ENCODE measurements at regions not wholly inside any gene's neighbourhood (a gene's known extent, or its start where the extent isn't known, plus 50 kb on each side); places are given as distances from the start of the nearest gene placed in this dataset.

DNA sequence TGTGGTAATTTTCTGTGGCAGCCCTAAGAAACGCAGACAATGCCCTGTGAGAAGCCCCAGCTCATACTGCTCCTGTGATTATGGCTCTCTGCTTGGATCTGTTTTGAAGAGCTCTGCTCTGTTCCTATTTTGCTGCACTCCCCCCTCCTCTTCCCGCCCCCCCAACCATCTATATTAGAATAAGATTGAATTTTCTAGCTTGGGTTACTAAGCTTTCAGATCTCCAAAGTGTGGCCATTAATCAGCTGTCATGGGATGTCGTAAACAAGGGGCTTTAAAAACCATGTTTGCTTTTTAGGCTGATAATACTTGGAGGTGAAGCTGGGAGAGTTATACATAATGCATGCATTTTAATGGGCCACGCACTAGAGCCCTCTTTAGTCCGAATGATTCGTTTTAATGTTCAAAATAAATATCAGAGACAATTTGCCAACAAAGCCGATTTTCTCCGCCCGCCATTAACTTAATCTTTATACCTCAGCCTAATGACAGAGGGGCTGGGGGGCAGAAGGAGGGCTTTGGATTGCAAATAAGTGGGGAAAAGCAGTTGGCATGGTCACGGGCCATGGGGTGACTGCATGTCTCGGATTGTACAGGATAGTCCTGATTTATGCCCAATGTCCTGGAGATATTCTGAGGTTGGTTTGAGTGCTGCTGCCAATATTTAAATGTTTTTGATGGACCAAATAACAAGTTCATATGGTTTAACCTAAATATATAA, 165.5 kb downstream of the RPS24 start:
- TF ChIP-seq, protein P1, sequence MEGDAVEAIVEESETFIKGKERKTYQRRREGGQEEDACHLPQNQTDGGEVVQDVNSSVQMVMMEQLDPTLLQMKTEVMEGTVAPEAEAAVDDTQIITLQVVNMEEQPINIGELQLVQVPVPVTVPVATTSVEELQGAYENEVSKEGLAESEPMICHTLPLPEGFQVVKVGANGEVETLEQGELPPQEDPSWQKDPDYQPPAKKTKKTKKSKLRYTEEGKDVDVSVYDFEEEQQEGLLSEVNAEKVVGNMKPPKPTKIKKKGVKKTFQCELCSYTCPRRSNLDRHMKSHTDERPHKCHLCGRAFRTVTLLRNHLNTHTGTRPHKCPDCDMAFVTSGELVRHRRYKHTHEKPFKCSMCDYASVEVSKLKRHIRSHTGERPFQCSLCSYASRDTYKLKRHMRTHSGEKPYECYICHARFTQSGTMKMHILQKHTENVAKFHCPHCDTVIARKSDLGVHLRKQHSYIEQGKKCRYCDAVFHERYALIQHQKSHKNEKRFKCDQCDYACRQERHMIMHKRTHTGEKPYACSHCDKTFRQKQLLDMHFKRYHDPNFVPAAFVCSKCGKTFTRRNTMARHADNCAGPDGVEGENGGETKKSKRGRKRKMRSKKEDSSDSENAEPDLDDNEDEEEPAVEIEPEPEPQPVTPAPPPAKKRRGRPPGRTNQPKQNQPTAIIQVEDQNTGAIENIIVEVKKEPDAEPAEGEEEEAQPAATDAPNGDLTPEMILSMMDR (IDR thresholded peaks at IDR 0.05) = no peak
- no peak for TF ChIP-seq POLR2A (IDR thresholded peaks at IDR 0.05)
- no peak for TF ChIP-seq EP300 (IDR thresholded peaks at IDR 0.05)

All from tibial nerve (tissue), 4 donors.